Fibroblast of lung (primary cell): ENCODE measurements at regions not wholly inside any gene's neighbourhood (a gene's known extent, or its start where the extent isn't known, plus 50 kb on each side); places are given as distances from the start of the nearest gene placed in this dataset.

Experiments used
- DNase-seq, 2 donors: peaks; one replicate each; pipeline versions ENCODE4 v3.0.0 to v3.0.0-alpha.2; 2010; ENCODE audit warnings: low read depth in 2 of 2
- H2AFZ ChIP-seq: 2 replicates; pipeline ENCODE4 v1.5.1; 2012; ENCODE audit warnings: low read length, control low read depth, inconsistent platforms
- H3K27ac ChIP-seq: 2 replicates; pipeline ENCODE4 v1.5.1; 2011; ENCODE audit warnings: low read length, control low read depth; ENCODE audit not compliant: insufficient read depth
- H3K27me3 ChIP-seq: 2 replicates; pipeline ENCODE4 v1.5.1; 2011; ENCODE audit warnings: mild to moderate bottlenecking, low read length; ENCODE audit not compliant: control insufficient read depth, insufficient read depth
- H3K36me3 ChIP-seq: 2 replicates; pipeline ENCODE4 v1.5.1; 2011; ENCODE audit warnings: low read length; ENCODE audit not compliant: control insufficient read depth, insufficient read depth
- H3K4me1 ChIP-seq: 2 replicates; pipeline ENCODE4 v1.5.1; 2011; ENCODE audit warnings: low read length; ENCODE audit not compliant: control insufficient read depth, insufficient read depth; ENCODE audit errors: extremely low read depth
- H3K4me2 ChIP-seq: 2 replicates; pipeline ENCODE4 v1.5.1; 2011; ENCODE audit warnings: low read length, control low read depth; ENCODE audit not compliant: insufficient read depth; ENCODE audit errors: extremely low read depth
- H3K4me3 ChIP-seq, 4 experiments: fragments of 200-600 bp in 1 of 4; sonication (generic) in 1 of 4; replicated peaks in 1 of 4; 2 replicates each; pipeline ENCODE4 v1.5.1; 2011 to 2016; ENCODE audit warnings: low read length in 4 of 4, low read depth in 3 of 4, mild to moderate bottlenecking in 3 of 4, control low read depth in 2 of 4, inconsistent platforms in 1 of 4, mixed read lengths in 1 of 4; ENCODE audit not compliant: insufficient read depth in 1 of 4; ENCODE audit errors: control extremely low read depth in 1 of 4
- H3K79me2 ChIP-seq: 2 replicates; pipeline ENCODE4 v1.5.1; 2012; ENCODE audit warnings: mild to moderate bottlenecking, low read length, inconsistent platforms; ENCODE audit not compliant: control insufficient read depth, insufficient read depth
- H3K9ac ChIP-seq: 2 replicates; pipeline ENCODE4 v1.5.1; 2011; ENCODE audit warnings: mild to moderate bottlenecking, low read length, control low read depth; ENCODE audit not compliant: insufficient read depth
- H3K9me3 ChIP-seq: 2 replicates; pipeline ENCODE4 v1.5.1; 2012; ENCODE audit warnings: low read depth, low read length; ENCODE audit not compliant: control insufficient read depth, insufficient read depth
- H4K20me1 ChIP-seq: 2 replicates; pipeline ENCODE4 v1.5.1; 2011; ENCODE audit warnings: low read length; ENCODE audit not compliant: control insufficient read depth, insufficient read depth; ENCODE audit errors: extremely low read depth
- CTCF ChIP-seq, 2 donors: IDR thresholded peaks in 1 of 2; conservative IDR thresholded peaks in 1 of 2; 1 replicate in 1 of 2; 2 replicates in 1 of 2; pipeline ENCODE4 v1.5.1; 2011 to 2012; ENCODE audit warnings: low read length in 2 of 2, control low read depth in 1 of 2, inconsistent platforms in 1 of 2, low read depth in 1 of 2, mild to moderate bottlenecking in 1 of 2
- EZH2 ChIP-seq: IDR thresholded peaks from 2 replicates; pipeline ENCODE4 v1.5.1; 2012; ENCODE audit warnings: low read length, control low read depth, mild to moderate bottlenecking; ENCODE audit errors: missing control alignments

GRCh38 chr4:77399831-77400230 lies 205.8 kb upstream of the CXCL13 start:
- no peaks in the 10 kb centered on the region for H3K79me2 ChIP-seq
- TF ChIP-seq CTCF (conservative IDR thresholded peaks at IDR 0.05 in 1 of 2, IDR thresholded peaks at IDR 0.05 in 1 of 2; ENCODE audit: low read depth in 1 of 2, low read length in 2 of 2) (no peak), EZH2 (no peak)
- H4K20me1 ChIP-seq: no peaks in the 10 kb centered on the region
- H3K9ac ChIP-seq: no peak overlapping the region
- no peaks in the 10 kb centered on the region for H3K9me3 ChIP-seq
- no peak for DNase-seq
- H3K4me1 ChIP-seq: no peaks in the 10 kb centered on the region
- H3K36me3 ChIP-seq: no peaks in the 10 kb centered on the region
- H3K4me3 ChIP-seq: no peak overlapping the region
- no peaks in the 10 kb centered on the region for H3K27me3 ChIP-seq
- H3K27ac ChIP-seq: no peak overlapping the region
- H3K4me2 ChIP-seq: no peak overlapping the region
- no peak overlapping the region for H2AFZ ChIP-seq

GRCh38 chr4:77413766-77414165 lies 191.9 kb upstream of the CXCL13 start:
- Histone ChIP-seq H3K36me3 (no peaks in the 10 kb centered on the region), H3K4me1 (no peaks in the 10 kb centered on the region), H3K27me3 (peaks cover 4% of the 10 kb centered on the region), H3K27ac (no peak overlapping the region), H3K9me3 (no peaks in the 10 kb centered on the region), H3K9ac (no peak overlapping the region), H3K4me3 (no peak overlapping the region), H2AFZ (no peak overlapping the region), H3K4me2 (no peak overlapping the region), H4K20me1 (no peaks in the 10 kb centered on the region), H3K79me2 (no peaks in the 10 kb centered on the region)
- TF ChIP-seq EZH2 (no peak), CTCF (conservative IDR thresholded peaks at IDR 0.05 in 1 of 2, IDR thresholded peaks at IDR 0.05 in 1 of 2; ENCODE audit: low read depth in 1 of 2, low read length in 2 of 2) (no peak)
- DNase-seq: no peak

- no peak overlapping the region for H3K4me2 ChIP-seq
- H4K20me1 ChIP-seq: no peaks in the 10 kb centered on the region
- H3K79me2 ChIP-seq: no peaks in the 10 kb centered on the region
- no peak overlapping the region for H3K9ac ChIP-seq
- H2AFZ ChIP-seq: no peak overlapping the region
- no peak for TF ChIP-seq EZH2
- no peak for TF ChIP-seq CTCF (conservative IDR thresholded peaks at IDR 0.05 in 1 of 2, IDR thresholded peaks at IDR 0.05 in 1 of 2; ENCODE audit: low read depth in 1 of 2, low read length in 2 of 2)
- no peaks in the 10 kb centered on the region for H3K4me1 ChIP-seq
- DNase-seq: no peak
- no peaks in the 10 kb centered on the region for H3K9me3 ChIP-seq
- H3K36me3 ChIP-seq: no peaks in the 10 kb centered on the region
- no peak overlapping the region for H3K4me3 ChIP-seq
- H3K27me3 ChIP-seq: peaks cover 4% of the 10 kb centered on the region
- no peak overlapping the region for H3K27ac ChIP-seq
Measured at GRCh38 chr4:77415689-77416088, 189.9 kb upstream of the CXCL13 start.
